OCI-LY1 (cell line): ENCODE measurements at regions not wholly inside any gene's neighbourhood (a gene's known extent, or its start where the extent isn't known, plus 50 kb on each side); places are given as distances from the start of the nearest gene placed in this dataset.

Experiments used
- H2AFZ ChIP-seq: fragments of 200-600 bp; sonication (generic), shearing (Covaris generic); 2 replicates; pipeline ENCODE4 v1.6.0; 2014; ENCODE audit warnings: antibody characterized with exemption, mild to moderate bottlenecking, low read length
- H3F3A ChIP-seq: fragments of 200-600 bp; sonication (generic), shearing (Covaris generic); 2 replicates; pipeline ENCODE4 v1.6.0; 2014; ENCODE audit warnings: mild to moderate bottlenecking, antibody characterized with exemption, low read length, moderate library complexity; ENCODE audit not compliant: insufficient read depth
- H3K27ac ChIP-seq: fragments of 200-600 bp; sonication (generic); 2 replicates; pipeline ENCODE4 v1.5.1; 2014; ENCODE audit warnings: low read length, mixed run types, mild to moderate bottlenecking, low read depth; ENCODE audit not compliant: poor library complexity, severe bottlenecking
- H3K27me3 ChIP-seq: fragments of 200-600 bp; sonication (generic); 2 replicates; pipeline ENCODE4 v1.6.0; 2014; ENCODE audit warnings: antibody characterized with exemption, mild to moderate bottlenecking, low read length, moderate library complexity; ENCODE audit not compliant: insufficient read depth
- H3K36me3 ChIP-seq: fragments of 200-600 bp; sonication (generic); 2 replicates; pipeline ENCODE4 v1.6.1; 2014; ENCODE audit warnings: mild to moderate bottlenecking, antibody characterized with exemption, low read length, moderate library complexity, mixed read lengths; ENCODE audit not compliant: insufficient read depth
- H3K4me1 ChIP-seq: fragments of 200-600 bp; sonication (generic); 2 replicates; pipeline ENCODE4 v1.5.1; 2014; ENCODE audit warnings: mild to moderate bottlenecking, low read length, moderate library complexity; ENCODE audit not compliant: insufficient read depth, severe bottlenecking
- H3K4me2 ChIP-seq: fragments of 200-600 bp; sonication (generic), shearing (Covaris generic); 2 replicates; pipeline ENCODE4 v1.6.1; 2014; ENCODE audit warnings: low read length
- H3K4me3 ChIP-seq: fragments of 200-600 bp; sonication (generic); 2 replicates; pipeline ENCODE4 v1.5.1; 2014; ENCODE audit warnings: low read length, low read depth, mild to moderate bottlenecking, mixed read lengths; ENCODE audit not compliant: poor library complexity, severe bottlenecking
- H3K79me2 ChIP-seq: fragments of 200-600 bp; shearing (Covaris generic); 2 replicates; pipeline ENCODE4 v1.6.1; 2016; ENCODE audit warnings: mixed run types, low read length, mixed read lengths; ENCODE audit not compliant: insufficient read depth
- H3K9ac ChIP-seq: fragments of 200-600 bp; sonication (generic), shearing (Covaris generic); 2 replicates; pipeline ENCODE4 v1.6.1; 2014; ENCODE audit warnings: mild to moderate bottlenecking, low read length, mixed read lengths
- H3K9me2 ChIP-seq: fragments of 200-600 bp; sonication (generic), shearing (Covaris generic); 2 replicates; pipeline ENCODE4 v1.6.1; 2014; ENCODE audit warnings: low read depth, mild to moderate bottlenecking, low read length, mixed read lengths
- H3K9me3 ChIP-seq: fragments of 200-600 bp; shearing (Covaris generic); 2 replicates; pipeline ENCODE4 v1.6.1; 2014; ENCODE audit warnings: low read length, mixed read lengths
- H4K20me1 ChIP-seq: fragments of 200-600 bp; sonication (generic), shearing (Covaris generic); 2 replicates; pipeline ENCODE4 v1.6.0; 2016; ENCODE audit warnings: mild to moderate bottlenecking, low read length; ENCODE audit not compliant: insufficient read depth
- EZH2 ChIP-seq: fragments of 200-600 bp; sonication (generic), shearing (Covaris generic); IDR thresholded peaks from 2 replicates; pipeline ENCODE4 v1.8.0; 2017; ENCODE audit warnings: borderline replicate concordance, mixed run types, mild to moderate bottlenecking, antibody characterized with exemption, low read length, moderate library complexity, mixed read lengths
- TF ChIP-seq, protein P1 (sequence below): fragments of 200-600 bp; sonication (generic), shearing (Covaris generic); IDR thresholded peaks from 2 replicates; pipeline ENCODE4 v1.5.1; 2017; ENCODE audit warnings: mild to moderate bottlenecking, antibody characterized with exemption, low read length, moderate library complexity, mixed read lengths

GRCh38 chr1:57926025-57926552 lies 502.2 kb upstream of the DAB1 start:
- Histone ChIP-seq H2AFZ (no peak overlapping the region), H3K9me3 (no peaks in the 10 kb centered on the region), H3K4me2 (no peak overlapping the region), H3K36me3 (no peaks in the 10 kb centered on the region), H4K20me1 (no peaks in the 10 kb centered on the region), H3K4me3 (no peak overlapping the region), H3K9me2 (no peaks in the 10 kb centered on the region), H3K79me2 (no peaks in the 10 kb centered on the region), H3K9ac (no peak overlapping the region), H3K27ac (no peak overlapping the region), H3K27me3 (no peaks in the 10 kb centered on the region), H3F3A (no peaks in the 10 kb centered on the region), H3K4me1 (no peaks in the 10 kb centered on the region)
- no peak for TF ChIP-seq EZH2
- TF ChIP-seq, protein P1, sequence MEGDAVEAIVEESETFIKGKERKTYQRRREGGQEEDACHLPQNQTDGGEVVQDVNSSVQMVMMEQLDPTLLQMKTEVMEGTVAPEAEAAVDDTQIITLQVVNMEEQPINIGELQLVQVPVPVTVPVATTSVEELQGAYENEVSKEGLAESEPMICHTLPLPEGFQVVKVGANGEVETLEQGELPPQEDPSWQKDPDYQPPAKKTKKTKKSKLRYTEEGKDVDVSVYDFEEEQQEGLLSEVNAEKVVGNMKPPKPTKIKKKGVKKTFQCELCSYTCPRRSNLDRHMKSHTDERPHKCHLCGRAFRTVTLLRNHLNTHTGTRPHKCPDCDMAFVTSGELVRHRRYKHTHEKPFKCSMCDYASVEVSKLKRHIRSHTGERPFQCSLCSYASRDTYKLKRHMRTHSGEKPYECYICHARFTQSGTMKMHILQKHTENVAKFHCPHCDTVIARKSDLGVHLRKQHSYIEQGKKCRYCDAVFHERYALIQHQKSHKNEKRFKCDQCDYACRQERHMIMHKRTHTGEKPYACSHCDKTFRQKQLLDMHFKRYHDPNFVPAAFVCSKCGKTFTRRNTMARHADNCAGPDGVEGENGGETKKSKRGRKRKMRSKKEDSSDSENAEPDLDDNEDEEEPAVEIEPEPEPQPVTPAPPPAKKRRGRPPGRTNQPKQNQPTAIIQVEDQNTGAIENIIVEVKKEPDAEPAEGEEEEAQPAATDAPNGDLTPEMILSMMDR: no peak

- Histone ChIP-seq H3K27ac (no peak overlapping the region), H3K36me3 (no peaks in the 10 kb centered on the region), H2AFZ (no peak overlapping the region), H3K4me2 (no peak overlapping the region), H3K9ac (no peak overlapping the region), H3K27me3 (no peaks in the 10 kb centered on the region), H3K4me1 (no peaks in the 10 kb centered on the region), H4K20me1 (no peaks in the 10 kb centered on the region), H3K4me3 (no peak overlapping the region), H3K9me2 (no peaks in the 10 kb centered on the region), H3K9me3 (no peaks in the 10 kb centered on the region), H3K79me2 (no peaks in the 10 kb centered on the region), H3F3A (no peaks in the 10 kb centered on the region)
- TF ChIP-seq, protein P1: no peak
- no peak for TF ChIP-seq EZH2
Observed at GRCh38 chr1:57925226-57925625, 501.4 kb upstream of the DAB1 start.

GRCh38 chr1:57922130-57922529 lies 498.3 kb upstream of the DAB1 start:
- Histone ChIP-seq H4K20me1 (no peaks in the 10 kb centered on the region), H2AFZ (no peak overlapping the region), H3F3A (no peaks in the 10 kb centered on the region), H3K36me3 (no peaks in the 10 kb centered on the region), H3K9me2 (no peaks in the 10 kb centered on the region), H3K27ac (no peak overlapping the region), H3K27me3 (no peaks in the 10 kb centered on the region), H3K79me2 (no peaks in the 10 kb centered on the region), H3K4me2 (no peak overlapping the region), H3K4me3 (no peak overlapping the region), H3K4me1 (no peaks in the 10 kb centered on the region), H3K9me3 (no peaks in the 10 kb centered on the region), H3K9ac (no peak overlapping the region)
- TF ChIP-seq, protein P1: no peak
- TF ChIP-seq EZH2: no peak
